GM13976 (cell line): ENCODE measurements at regions not wholly inside any gene's neighbourhood (a gene's known extent, or its start where the extent isn't known, plus 50 kb on each side); places are given as distances from the start of the nearest gene placed in this dataset.

ENCODE experiments used
- DNase-seq: peaks from one replicate; pipeline ENCODE4 v3.0.0; 2012; ENCODE audit warnings: low spot score
- in situ Hi-C: fragments of 300-500 bp; cut with MboI; formaldehyde crosslinking; loops from one replicate; pipeline ENCODE4 v1.12.0; 2022; ENCODE audit warnings: low sequenced_read_pairs, mixed read lengths, inconsistent platforms; ENCODE audit not compliant: unreplicated experiment
- TF ChIP-seq, protein P1 (sequence below): IDR thresholded peaks from 2 replicates; pipeline ENCODE4 v1.5.1; 2012; ENCODE audit warnings: borderline replicate concordance, mild to moderate bottlenecking; ENCODE audit not compliant: insufficient read depth; ENCODE audit errors: extremely low read depth, missing control alignments, control extremely low read depth

GRCh38 chr19:28019371-28019770 lies 1193.6 kb downstream of the UQCRFS1 start:
- in situ Hi-C loops, result no loop called here
- TF ChIP-seq, protein P1, sequence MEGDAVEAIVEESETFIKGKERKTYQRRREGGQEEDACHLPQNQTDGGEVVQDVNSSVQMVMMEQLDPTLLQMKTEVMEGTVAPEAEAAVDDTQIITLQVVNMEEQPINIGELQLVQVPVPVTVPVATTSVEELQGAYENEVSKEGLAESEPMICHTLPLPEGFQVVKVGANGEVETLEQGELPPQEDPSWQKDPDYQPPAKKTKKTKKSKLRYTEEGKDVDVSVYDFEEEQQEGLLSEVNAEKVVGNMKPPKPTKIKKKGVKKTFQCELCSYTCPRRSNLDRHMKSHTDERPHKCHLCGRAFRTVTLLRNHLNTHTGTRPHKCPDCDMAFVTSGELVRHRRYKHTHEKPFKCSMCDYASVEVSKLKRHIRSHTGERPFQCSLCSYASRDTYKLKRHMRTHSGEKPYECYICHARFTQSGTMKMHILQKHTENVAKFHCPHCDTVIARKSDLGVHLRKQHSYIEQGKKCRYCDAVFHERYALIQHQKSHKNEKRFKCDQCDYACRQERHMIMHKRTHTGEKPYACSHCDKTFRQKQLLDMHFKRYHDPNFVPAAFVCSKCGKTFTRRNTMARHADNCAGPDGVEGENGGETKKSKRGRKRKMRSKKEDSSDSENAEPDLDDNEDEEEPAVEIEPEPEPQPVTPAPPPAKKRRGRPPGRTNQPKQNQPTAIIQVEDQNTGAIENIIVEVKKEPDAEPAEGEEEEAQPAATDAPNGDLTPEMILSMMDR, result no peak
- no peak for DNase-seq

GRCh38 chr19:28018499-28018898 lies 1194.5 kb downstream of the UQCRFS1 start:
- no peak for DNase-seq
- in situ Hi-C loops, result no loop called here
- TF ChIP-seq, protein P1, result no peak

- TF ChIP-seq, protein P1, result no peak
- in situ Hi-C loops, result no loop called here
- no peak for DNase-seq
Measured at GRCh38 chr19:28014615-28015405, 1198.1 kb downstream of the UQCRFS1 start.

- TF ChIP-seq, protein P1, result no peak
- no peak for DNase-seq
- in situ Hi-C loops, result no loop called here
Measured at GRCh38 chr19:28012361-28012760, 1200.6 kb downstream of the UQCRFS1 start.

DNA sequence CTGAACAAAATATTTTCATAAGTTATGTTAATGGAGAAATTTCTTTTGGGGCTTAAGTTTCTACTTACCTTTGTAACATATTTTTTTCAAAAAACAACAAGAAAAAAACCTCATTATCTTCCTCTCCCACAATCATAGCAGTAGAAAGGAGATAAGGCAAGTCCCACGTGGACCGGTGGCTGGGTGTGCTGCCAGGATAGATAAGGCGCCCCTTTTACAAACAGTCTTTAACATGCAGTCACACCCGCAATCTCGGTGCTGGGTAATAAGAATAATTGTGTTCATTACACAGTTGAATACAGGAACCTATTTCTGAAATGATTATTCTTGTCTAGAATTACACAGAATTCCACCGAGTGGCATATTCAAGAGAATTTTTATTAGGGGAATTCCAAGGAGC lies 1202.3 kb downstream of the UQCRFS1 start:
- no peak for DNase-seq
- TF ChIP-seq, protein P1, result no peak
- in situ Hi-C loops, result no loop called here

DNA sequence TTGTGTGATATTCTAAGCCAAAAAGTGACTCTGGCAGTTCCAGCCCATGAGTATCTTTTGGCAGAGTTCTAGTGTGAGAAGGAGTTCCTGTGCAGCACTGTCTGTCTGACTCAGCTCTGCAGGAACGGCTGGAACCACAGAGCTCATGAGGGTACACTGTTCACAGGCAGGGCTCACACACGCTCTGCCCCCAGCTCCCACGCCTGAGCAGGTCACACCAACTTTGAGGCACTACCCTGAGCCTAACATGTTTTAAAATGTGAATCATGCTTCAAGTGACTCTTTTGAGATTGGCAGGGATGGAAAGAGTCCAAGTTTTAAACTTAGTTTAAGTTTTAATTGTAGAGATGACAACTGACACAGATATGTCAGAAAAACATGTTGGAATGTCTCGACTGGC lies 1203.3 kb downstream of the UQCRFS1 start:
- TF ChIP-seq, protein P1, result no peak
- in situ Hi-C loops, result no loop called here
- DNase-seq, result no peak
